DND-41 (cell line): ENCODE measurements at regions not wholly inside any gene's neighbourhood (a gene's known extent, or its start where the extent isn't known, plus 50 kb on each side); places are given as distances from the start of the nearest gene placed in this dataset.

Source experiments
- ATAC-seq: fragments of 200-7000 bp; cut with Tn5 transposase; 3 replicates; pipeline ENCODE4 v1.9.1; 2021; ENCODE audit warnings: low read depth; ENCODE audit not compliant: insufficient read depth
- DNase-seq: peaks from one replicate; pipeline ENCODE4 v3.0.0-alpha.2; 2020
- H2AFZ ChIP-seq: 2 replicates; pipeline ENCODE4 v1.6.0; 2012; ENCODE audit warnings: low read depth, low read length
- H3K27ac ChIP-seq: 2 replicates; pipeline ENCODE4 v1.5.1; 2012; ENCODE audit warnings: low read length, inconsistent platforms
- H3K27me3 ChIP-seq: fragments of 200-600 bp; sonication (generic); 2 replicates; pipeline ENCODE4 v1.6.0; 2012; ENCODE audit warnings: low read length, mild to moderate bottlenecking, inconsistent platforms; ENCODE audit not compliant: insufficient read depth, poor library complexity
- H3K36me3 ChIP-seq: 2 replicates; pipeline ENCODE4 v1.5.1; 2012; ENCODE audit warnings: low read length, inconsistent platforms; ENCODE audit not compliant: insufficient read depth
- H3K4me1 ChIP-seq: 2 replicates; pipeline ENCODE4 v1.5.1; 2012; ENCODE audit warnings: mild to moderate bottlenecking, low read length; ENCODE audit not compliant: insufficient read depth
- H3K4me2 ChIP-seq: 2 replicates; pipeline ENCODE4 v1.6.0; 2012; ENCODE audit warnings: mild to moderate bottlenecking, moderate library complexity, low read length, inconsistent platforms; ENCODE audit not compliant: insufficient read depth
- H3K4me3 ChIP-seq, 2 experiments: fragments of 200-600 bp in 1 of 2; shearing (Covaris generic) in 1 of 2; 2 replicates each; pipeline ENCODE4 v1.5.1; 2012 to 2016; ENCODE audit warnings: inconsistent platforms in 2 of 2, low read length in 2 of 2, mild to moderate bottlenecking in 2 of 2, low read depth in 1 of 2, moderate library complexity in 1 of 2
- H3K79me2 ChIP-seq: 2 replicates; pipeline ENCODE4 v1.6.0; 2012; ENCODE audit warnings: low read length, inconsistent platforms; ENCODE audit not compliant: insufficient read depth
- H3K9ac ChIP-seq: 2 replicates; pipeline ENCODE4 v1.6.0; 2012; ENCODE audit warnings: low read depth, mild to moderate bottlenecking, inconsistent platforms, low read length, moderate library complexity
- H3K9me3 ChIP-seq: 2 replicates; pipeline ENCODE4 v1.5.1; 2012; ENCODE audit warnings: low read length, moderate library complexity, mild to moderate bottlenecking, inconsistent platforms; ENCODE audit not compliant: insufficient read depth, severe bottlenecking
- H4K20me1 ChIP-seq: 2 replicates; pipeline ENCODE4 v1.6.0; 2012; ENCODE audit warnings: low read length; ENCODE audit not compliant: insufficient read depth
- CTCF ChIP-seq: IDR thresholded peaks from 2 replicates; pipeline ENCODE4 v1.5.1; 2012; ENCODE audit warnings: borderline replicate concordance, low read length, moderate library complexity, mild to moderate bottlenecking; ENCODE audit not compliant: poor library complexity, severe bottlenecking; ENCODE audit errors: extremely low read depth
- EZH2 ChIP-seq: IDR thresholded peaks from 3 replicates; pipeline ENCODE4 v1.6.1; 2012; ENCODE audit warnings: borderline replicate concordance, low read depth, mild to moderate bottlenecking, moderate library complexity, low read length, inconsistent platforms; ENCODE audit not compliant: severe bottlenecking

GRCh38 chr5:114953565-114953964 is 216.1 kb downstream of the TRIM36 start:
- no peaks in the 10 kb centered on the region for H3K9me3 ChIP-seq
- no peak for TF ChIP-seq CTCF
- no peak for TF ChIP-seq EZH2
- no peak overlapping the region for H2AFZ ChIP-seq
- ATAC-seq (no peak), DNase-seq (no peak)
- H3K4me3 ChIP-seq = no peak overlapping the region
- no peaks in the 10 kb centered on the region for H4K20me1 ChIP-seq
- H3K9ac ChIP-seq = no peak overlapping the region
- no peak overlapping the region for H3K27ac ChIP-seq
- no peaks in the 10 kb centered on the region for H3K36me3 ChIP-seq
- H3K79me2 ChIP-seq = no peaks in the 10 kb centered on the region
- H3K4me1 ChIP-seq = no peaks in the 10 kb centered on the region
- no peak overlapping the region for H3K4me2 ChIP-seq
- H3K27me3 ChIP-seq = no peaks in the 10 kb centered on the region

GRCh38 chr5:114952876-114953275 is 216.8 kb downstream of the TRIM36 start:
- DNase-seq (no peak), ATAC-seq (no peak)
- Histone ChIP-seq H3K27ac (no peak overlapping the region), H3K4me2 (no peak overlapping the region), H3K27me3 (no peaks in the 10 kb centered on the region), H3K9me3 (no peaks in the 10 kb centered on the region), H2AFZ (no peak overlapping the region), H3K4me1 (no peaks in the 10 kb centered on the region), H4K20me1 (no peaks in the 10 kb centered on the region), H3K4me3 (no peak overlapping the region), H3K79me2 (no peaks in the 10 kb centered on the region), H3K36me3 (no peaks in the 10 kb centered on the region), H3K9ac (no peak overlapping the region)
- TF ChIP-seq EZH2 (no peak), CTCF (no peak)

GRCh38 chr5:114949756-114950155 is 220.0 kb downstream of the TRIM36 start:
- H3K4me3 ChIP-seq = no peak overlapping the region
- H2AFZ ChIP-seq = no peak overlapping the region
- no peak overlapping the region for H3K9ac ChIP-seq
- no peaks in the 10 kb centered on the region for H4K20me1 ChIP-seq
- TF ChIP-seq CTCF (no peak), EZH2 (no peak)
- ATAC-seq (no peak), DNase-seq (no peak)
- no peak overlapping the region for H3K27ac ChIP-seq
- H3K79me2 ChIP-seq = no peaks in the 10 kb centered on the region
- H3K36me3 ChIP-seq = no peaks in the 10 kb centered on the region
- H3K9me3 ChIP-seq = no peaks in the 10 kb centered on the region
- no peaks in the 10 kb centered on the region for H3K4me1 ChIP-seq
- H3K4me2 ChIP-seq = no peak overlapping the region
- H3K27me3 ChIP-seq = no peaks in the 10 kb centered on the region
